HepG2 (cell line): ENCODE measurements at regions not wholly inside any gene's neighbourhood (a gene's known extent, or its start where the extent isn't known, plus 50 kb on each side); places are given as distances from the start of the nearest gene placed in this dataset.

Source experiments
- EZH2 ChIP-seq: conservative IDR thresholded peaks from 2 replicates; pipeline ENCODE4 v1.6.1; 2012; ENCODE audit warnings: mild to moderate bottlenecking, low read depth, low read length, moderate library complexity
- MBD4 ChIP-seq: IDR thresholded peaks from 2 replicates; pipeline ENCODE4 v1.6.1; 2012; ENCODE audit warnings: low read length, inconsistent platforms, borderline replicate concordance
- PCBP1 ChIP-seq: fragments of 200-400 bp; formaldehyde crosslinking; IDR thresholded peaks from 2 replicates; pipeline ENCODE4 v1.6.1; 2017; ENCODE audit warnings: mild to moderate bottlenecking, low read depth, low read length, borderline replicate concordance
- POLR2A ChIP-seq, 2 experiments: IDR thresholded peaks; 2 replicates each; pipeline ENCODE4 v1.6.1; 2011; ENCODE audit warnings: low read depth in 2 of 2, low read length in 2 of 2, mild to moderate bottlenecking in 1 of 2, moderate library complexity in 1 of 2; ENCODE audit not compliant: insufficient read depth in 1 of 2
- RAD21 ChIP-seq: fragments of 450-650 bp; formaldehyde crosslinking; IDR thresholded peaks from 2 replicates; pipeline ENCODE4 v1.5.0; 2020; ENCODE audit warnings: mild to moderate bottlenecking
- SMAD1 ChIP-seq: sonication (generic); formaldehyde crosslinking; IDR thresholded peaks from 2 replicates; pipeline ENCODE4 v1.4.0; 2020; ENCODE audit warnings: missing genetic modification reagents, low read depth, mild to moderate bottlenecking, borderline replicate concordance
- TBX3 ChIP-seq: fragments of 450-650 bp; IDR thresholded peaks from 2 replicates; pipeline ENCODE4 v1.6.1; 2017; ENCODE audit warnings: antibody characterized with exemption, mild to moderate bottlenecking, inconsistent platforms, borderline replicate concordance
- USF2 ChIP-seq, 2 experiments: sonication (generic) in 1 of 2; formaldehyde crosslinking in 1 of 2; IDR thresholded peaks; 2 replicates each; pipeline versions ENCODE4 v1.5.1 to v1.6.1; 2011 to 2020; ENCODE audit warnings: borderline replicate concordance in 1 of 2, low read depth in 1 of 2, low read length in 1 of 2, mild to moderate bottlenecking in 1 of 2, missing genetic modification reagents in 1 of 2, moderate library complexity in 1 of 2
- TF ChIP-seq, protein P1 (sequence below): sonication (generic); formaldehyde crosslinking; IDR thresholded peaks from 2 replicates; pipeline ENCODE4 v1.5.0; 2020; ENCODE audit warnings: mild to moderate bottlenecking, missing genetic modification reagents, moderate library complexity

- TF ChIP-seq PCBP1 (no peak), EZH2 (no peak), RAD21 (no peak), USF2 (IDR thresholded peaks at IDR 0.05; ENCODE audit: low read depth, low read length) (no peak), USF2 (CRISPR knock-in tag; IDR thresholded peaks at IDR 0.05; ENCODE audit: borderline replicate concordance) (no peak), MBD4 (no peak), SMAD1 (CRISPR knock-in tag) (no peak), TBX3 (no peak), POLR2A (IDR thresholded peaks at IDR 0.05; ENCODE audit: insufficient read depth in 1 of 2, low read depth in 2 of 2, low read length in 2 of 2) (no peak)
- TF ChIP-seq, protein P1, sequence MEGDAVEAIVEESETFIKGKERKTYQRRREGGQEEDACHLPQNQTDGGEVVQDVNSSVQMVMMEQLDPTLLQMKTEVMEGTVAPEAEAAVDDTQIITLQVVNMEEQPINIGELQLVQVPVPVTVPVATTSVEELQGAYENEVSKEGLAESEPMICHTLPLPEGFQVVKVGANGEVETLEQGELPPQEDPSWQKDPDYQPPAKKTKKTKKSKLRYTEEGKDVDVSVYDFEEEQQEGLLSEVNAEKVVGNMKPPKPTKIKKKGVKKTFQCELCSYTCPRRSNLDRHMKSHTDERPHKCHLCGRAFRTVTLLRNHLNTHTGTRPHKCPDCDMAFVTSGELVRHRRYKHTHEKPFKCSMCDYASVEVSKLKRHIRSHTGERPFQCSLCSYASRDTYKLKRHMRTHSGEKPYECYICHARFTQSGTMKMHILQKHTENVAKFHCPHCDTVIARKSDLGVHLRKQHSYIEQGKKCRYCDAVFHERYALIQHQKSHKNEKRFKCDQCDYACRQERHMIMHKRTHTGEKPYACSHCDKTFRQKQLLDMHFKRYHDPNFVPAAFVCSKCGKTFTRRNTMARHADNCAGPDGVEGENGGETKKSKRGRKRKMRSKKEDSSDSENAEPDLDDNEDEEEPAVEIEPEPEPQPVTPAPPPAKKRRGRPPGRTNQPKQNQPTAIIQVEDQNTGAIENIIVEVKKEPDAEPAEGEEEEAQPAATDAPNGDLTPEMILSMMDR (CRISPR knock-in tag): no peak
Measured at GRCh38 chr2:35184471-35184870, 1171.1 kb upstream of the CRIM1 start.
